ENCODE measurements at regions not wholly inside any gene's neighbourhood (a gene's known extent, or its start where the extent isn't known, plus 50 kb on each side); places are given as distances from the start of the nearest gene placed in this dataset.

GRCh38 chr12:118694128-118694775 lies 287.1 kb upstream of the SRRM4 start:
- Histone ChIP-seq H3K9me3 (ENCODE audit: control insufficient read depth, insufficient read depth, low read depth, low read length) (no peaks in the 10 kb centered on the region), H3K9ac (ENCODE audit: low read length) (no peak overlapping the region), H3K4me1 (ENCODE audit: control insufficient read depth, insufficient read depth, low read length) (no peaks in the 10 kb centered on the region)

DNA sequence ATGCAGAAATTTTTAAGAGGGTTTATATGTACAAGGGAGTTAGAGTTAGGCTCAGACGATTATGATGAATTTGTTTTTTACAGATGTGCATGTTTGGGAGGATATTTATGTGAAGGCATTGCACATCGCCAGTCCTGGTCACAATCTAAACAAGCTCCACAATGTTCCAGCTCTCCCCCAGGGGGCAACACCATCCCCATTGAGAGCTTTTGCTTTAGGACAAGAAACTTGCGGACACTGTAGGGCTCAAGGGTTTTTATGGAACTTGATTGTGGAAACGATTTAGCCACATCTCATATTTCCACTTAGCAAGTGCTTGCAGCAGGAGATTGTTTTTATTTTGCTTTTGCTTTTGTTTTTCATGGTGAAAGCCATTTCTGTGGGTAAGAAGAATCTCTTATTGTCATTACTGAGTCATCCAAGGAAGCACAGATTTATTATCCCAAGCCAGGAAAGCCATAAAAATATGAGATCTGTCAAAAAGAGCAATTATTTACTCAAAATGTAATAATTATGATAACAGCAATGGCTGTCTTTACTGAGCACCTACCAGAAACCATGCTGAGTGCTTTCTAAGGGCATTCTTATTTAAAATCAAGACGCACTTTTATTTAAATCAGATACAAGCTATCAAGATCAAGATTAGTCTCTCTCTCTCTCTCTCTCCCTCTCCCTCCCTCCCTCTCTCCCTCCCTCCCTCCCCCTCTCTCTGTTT lies 276.7 kb upstream of the SRRM4 start:
- Histone ChIP-seq H3K27ac (ENCODE audit: low read depth, low read length) (no peak overlapping the region), H3K36me3 (ENCODE audit: control insufficient read depth, insufficient read depth, low read length) (no peaks in the 10 kb centered on the region), H3K4me3 (ENCODE audit: low read depth, low read length) (no peak overlapping the region), H3K9me3 (ENCODE audit: control insufficient read depth, insufficient read depth, low read depth, low read length) (peaks cover 11% of the 10 kb centered on the region; the same call in 1 of the 2 replicates), H3K9ac (ENCODE audit: low read length) (no peak overlapping the region), H3K27me3 (ENCODE audit: control insufficient read depth, insufficient read depth, low read length) (no peaks in the 10 kb centered on the region; the same call in 1 of the 2 replicates), H3K4me1 (ENCODE audit: control insufficient read depth, insufficient read depth, low read length) (no peaks in the 10 kb centered on the region)

More at GRCh38 chr12:118694128-118694775, 287.1 kb upstream of the SRRM4 start:
- Histone ChIP-seq H3K36me3 (ENCODE audit: control insufficient read depth, insufficient read depth, low read length) (no peaks in the 10 kb centered on the region), H3K4me3 (ENCODE audit: low read depth, low read length) (no peak overlapping the region), H3K27me3 (ENCODE audit: control insufficient read depth, insufficient read depth, low read length) (no peaks in the 10 kb centered on the region; the same call in 1 of the 2 replicates), H3K27ac (ENCODE audit: low read depth, low read length) (no peak overlapping the region)

DNA sequence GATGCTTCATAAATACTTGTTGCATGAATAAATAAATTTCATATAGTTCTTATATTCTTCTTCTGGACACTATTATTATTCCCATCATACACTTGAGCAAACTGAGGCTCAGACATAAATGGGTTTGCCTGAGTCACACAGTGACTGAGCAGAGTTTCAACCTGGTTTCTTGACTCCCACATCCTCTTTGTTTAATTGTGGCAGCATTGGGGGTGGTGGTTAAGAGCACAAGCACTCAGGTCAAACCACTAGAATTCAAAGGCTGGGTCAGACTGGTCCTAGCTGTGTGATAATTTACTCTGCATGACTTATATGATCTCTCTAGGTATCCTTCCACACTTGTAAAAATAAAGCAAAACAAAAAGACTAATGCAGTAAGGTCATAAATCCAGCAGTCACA lies 274.9 kb upstream of the SRRM4 start:
- Histone ChIP-seq H3K9me3 (ENCODE audit: control insufficient read depth, insufficient read depth, low read depth, low read length) (peaks cover 6% of the 10 kb centered on the region; the same call in 1 of the 2 replicates), H3K36me3 (ENCODE audit: control insufficient read depth, insufficient read depth, low read length) (no peaks in the 10 kb centered on the region), H3K9ac (ENCODE audit: low read length) (no peak overlapping the region), H3K27ac (ENCODE audit: low read depth, low read length) (no peak overlapping the region), H3K4me1 (ENCODE audit: control insufficient read depth, insufficient read depth, low read length) (no peaks in the 10 kb centered on the region), H3K27me3 (ENCODE audit: control insufficient read depth, insufficient read depth, low read length) (no peaks in the 10 kb centered on the region), H3K4me3 (ENCODE audit: low read depth, low read length) (no peak overlapping the region)

DNA sequence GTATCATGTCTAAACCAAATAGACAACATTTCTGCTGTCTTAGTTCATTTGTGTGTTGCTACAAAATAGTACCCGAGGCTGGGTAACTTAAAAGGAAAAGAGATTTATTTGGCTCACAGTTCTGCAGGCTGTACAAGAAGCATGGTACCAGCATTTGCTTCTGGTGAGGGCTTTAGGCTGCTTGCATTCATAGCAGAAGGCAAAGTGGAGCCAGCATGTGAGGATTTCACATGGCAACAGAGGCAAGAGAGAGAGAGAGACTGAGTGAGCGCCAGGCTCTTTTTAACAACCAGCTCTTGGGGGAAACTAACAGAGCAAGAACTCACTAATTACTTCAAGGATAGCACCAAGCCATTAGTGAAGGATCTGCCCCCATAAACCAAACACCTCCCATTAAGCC lies 271.4 kb upstream of the SRRM4 start:
- no peak overlapping the region for H3K4me3 ChIP-seq (ENCODE audit: low read depth, low read length)
- no peak overlapping the region for H3K9ac ChIP-seq (ENCODE audit: low read length)
- no peak overlapping the region for H3K27ac ChIP-seq (ENCODE audit: low read depth, low read length)
- no peaks in the 10 kb centered on the region for H3K27me3 ChIP-seq (ENCODE audit: control insufficient read depth, insufficient read depth, low read length)
- H3K9me3 ChIP-seq (ENCODE audit: control insufficient read depth, insufficient read depth, low read depth, low read length), result peaks cover 6% of the 10 kb centered on the region; the same call in 1 of the 2 replicates
- H3K4me1 ChIP-seq (ENCODE audit: control insufficient read depth, insufficient read depth, low read length), result no peaks in the 10 kb centered on the region
- H3K36me3 ChIP-seq (ENCODE audit: control insufficient read depth, insufficient read depth, low read length), result no peaks in the 10 kb centered on the region

DNA sequence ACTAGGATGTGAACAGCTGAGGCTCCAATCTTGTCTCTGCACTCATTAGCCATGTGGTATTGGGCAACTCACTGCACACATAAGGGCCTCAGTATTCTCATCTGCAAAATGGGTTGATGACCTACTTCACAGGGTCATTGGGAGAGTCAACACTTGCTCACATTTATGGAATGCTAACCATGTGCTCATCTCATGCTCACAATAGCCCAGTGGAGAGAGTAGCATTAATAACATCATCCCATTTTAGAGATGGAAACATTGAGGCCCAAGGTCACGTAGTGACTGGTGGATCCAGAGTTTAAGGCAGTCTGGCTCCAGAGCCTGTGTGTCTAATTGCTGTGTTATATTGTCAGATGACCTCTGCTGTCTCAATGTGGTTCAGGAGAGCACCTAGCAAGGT lies 270.2 kb upstream of the SRRM4 start:
- no peak overlapping the region for H3K27ac ChIP-seq (ENCODE audit: low read depth, low read length)
- H3K36me3 ChIP-seq (ENCODE audit: control insufficient read depth, insufficient read depth, low read length), result no peaks in the 10 kb centered on the region
- no peak overlapping the region for H3K4me3 ChIP-seq (ENCODE audit: low read depth, low read length)
- H3K9ac ChIP-seq (ENCODE audit: low read length), result no peak overlapping the region
- H3K9me3 ChIP-seq (ENCODE audit: control insufficient read depth, insufficient read depth, low read depth, low read length), result peaks cover 6% of the 10 kb centered on the region; the same call in 1 of the 2 replicates
- no peaks in the 10 kb centered on the region for H3K27me3 ChIP-seq (ENCODE audit: control insufficient read depth, insufficient read depth, low read length)
- no peaks in the 10 kb centered on the region for H3K4me1 ChIP-seq (ENCODE audit: control insufficient read depth, insufficient read depth, low read length)

- H3K36me3 ChIP-seq (ENCODE audit: control insufficient read depth, insufficient read depth, low read length), result no peaks in the 10 kb centered on the region
- no peak overlapping the region for H3K27ac ChIP-seq (ENCODE audit: low read depth, low read length)
- no peaks in the 10 kb centered on the region for H3K4me1 ChIP-seq (ENCODE audit: control insufficient read depth, insufficient read depth, low read length)
- no peaks in the 10 kb centered on the region for H3K27me3 ChIP-seq (ENCODE audit: control insufficient read depth, insufficient read depth, low read length)
- H3K9me3 ChIP-seq (ENCODE audit: control insufficient read depth, insufficient read depth, low read depth, low read length), result no peaks in the 10 kb centered on the region
- H3K9ac ChIP-seq (ENCODE audit: low read length), result no peak overlapping the region
- no peak overlapping the region for H3K4me3 ChIP-seq (ENCODE audit: low read depth, low read length)
These were observed 267.3 kb upstream of the SRRM4 start for GRCh38 chr12:118714051-118714460.

GRCh38 chr12:118714500-118714899 lies 266.8 kb upstream of the SRRM4 start:
- no peak overlapping the region for H3K27ac ChIP-seq (ENCODE audit: low read depth, low read length)
- H3K27me3 ChIP-seq (ENCODE audit: control insufficient read depth, insufficient read depth, low read length), result no peaks in the 10 kb centered on the region
- H3K36me3 ChIP-seq (ENCODE audit: control insufficient read depth, insufficient read depth, low read length), result no peaks in the 10 kb centered on the region
- H3K9ac ChIP-seq (ENCODE audit: low read length), result no peak overlapping the region
- H3K4me1 ChIP-seq (ENCODE audit: control insufficient read depth, insufficient read depth, low read length), result no peaks in the 10 kb centered on the region
- H3K4me3 ChIP-seq (ENCODE audit: low read depth, low read length), result no peak overlapping the region
- no peaks in the 10 kb centered on the region for H3K9me3 ChIP-seq (ENCODE audit: control insufficient read depth, insufficient read depth, low read depth, low read length)

GRCh38 chr12:118715647-118716046 lies 265.7 kb upstream of the SRRM4 start:
- Histone ChIP-seq H3K27me3 (ENCODE audit: control insufficient read depth, insufficient read depth, low read length) (no peaks in the 10 kb centered on the region), H3K4me1 (ENCODE audit: control insufficient read depth, insufficient read depth, low read length) (no peaks in the 10 kb centered on the region), H3K9me3 (ENCODE audit: control insufficient read depth, insufficient read depth, low read depth, low read length) (no peaks in the 10 kb centered on the region), H3K4me3 (ENCODE audit: low read depth, low read length) (no peak overlapping the region), H3K27ac (ENCODE audit: low read depth, low read length) (no peak overlapping the region), H3K36me3 (ENCODE audit: control insufficient read depth, insufficient read depth, low read length) (no peaks in the 10 kb centered on the region), H3K9ac (ENCODE audit: low read length) (no peak overlapping the region)

DNA sequence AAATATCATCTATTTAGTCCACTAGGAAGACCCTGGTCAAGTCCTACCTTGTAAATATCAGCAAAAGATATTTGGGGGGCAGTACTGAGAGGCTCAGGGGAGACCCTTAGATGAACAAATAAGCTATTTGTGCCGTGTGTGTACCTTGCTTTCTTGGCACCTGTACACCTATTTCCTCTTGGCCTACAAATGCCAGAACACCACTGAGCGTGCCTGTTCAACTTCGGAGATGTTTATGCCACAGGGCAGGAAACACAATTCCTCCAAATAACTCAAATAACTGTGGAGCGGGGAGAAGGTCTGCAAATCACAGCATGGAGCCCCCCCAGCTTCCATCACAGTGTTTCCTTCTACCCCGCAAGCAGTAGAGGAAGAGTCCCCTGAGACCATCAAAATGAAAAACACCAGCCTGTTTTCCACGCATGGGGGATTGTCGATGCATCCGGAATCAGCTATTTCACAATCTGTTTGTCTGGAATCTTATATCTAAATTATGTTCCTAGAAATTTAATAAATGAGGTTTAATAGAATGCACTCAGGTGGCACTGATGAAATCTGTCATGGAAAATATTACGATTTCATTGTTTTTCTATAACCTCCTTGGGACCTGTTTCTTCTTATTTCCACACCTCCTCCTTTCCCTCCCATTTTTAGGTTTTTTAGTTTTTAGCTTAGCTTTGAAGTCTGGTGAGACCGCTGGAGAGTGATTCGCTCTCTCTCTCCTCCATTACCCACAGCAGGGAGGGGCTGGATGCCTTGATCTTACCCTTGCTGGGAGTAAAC lies 254.0 kb upstream of the SRRM4 start:
- H3K4me3 ChIP-seq (ENCODE audit: low read depth, low read length), result no peak overlapping the region
- no peak overlapping the region for H3K27ac ChIP-seq (ENCODE audit: low read depth, low read length)
- no peak overlapping the region for H3K9ac ChIP-seq (ENCODE audit: low read length)
- no peaks in the 10 kb centered on the region for H3K36me3 ChIP-seq (ENCODE audit: control insufficient read depth, insufficient read depth, low read length)
- H3K27me3 ChIP-seq (ENCODE audit: control insufficient read depth, insufficient read depth, low read length), result peaks cover 6% of the 10 kb centered on the region; the same call in 1 of the 2 replicates
- no peaks in the 10 kb centered on the region for H3K4me1 ChIP-seq (ENCODE audit: control insufficient read depth, insufficient read depth, low read length)
- peaks cover 10% of the 10 kb centered on the region; the same call in 1 of the 2 replicates for H3K9me3 ChIP-seq (ENCODE audit: control insufficient read depth, insufficient read depth, low read depth, low read length)

GRCh38 chr12:118727979-118728366 lies 253.4 kb upstream of the SRRM4 start:
- H3K9me3 ChIP-seq (ENCODE audit: control insufficient read depth, insufficient read depth, low read depth, low read length), result peaks cover 12% of the 10 kb centered on the region; the same call in 1 of the 2 replicates
- H3K27me3 ChIP-seq (ENCODE audit: control insufficient read depth, insufficient read depth, low read length), result peaks cover 3% of the 10 kb centered on the region; the same call in 1 of the 2 replicates
- H3K36me3 ChIP-seq (ENCODE audit: control insufficient read depth, insufficient read depth, low read length), result no peaks in the 10 kb centered on the region
- no peak overlapping the region for H3K4me3 ChIP-seq (ENCODE audit: low read depth, low read length)
- H3K4me1 ChIP-seq (ENCODE audit: control insufficient read depth, insufficient read depth, low read length), result no peaks in the 10 kb centered on the region
- H3K27ac ChIP-seq (ENCODE audit: low read depth, low read length), result no peak overlapping the region
- H3K9ac ChIP-seq (ENCODE audit: low read length), result no peak overlapping the region

GRCh38 chr12:118734266-118734665 lies 247.1 kb upstream of the SRRM4 start:
- Histone ChIP-seq H3K36me3 (ENCODE audit: control insufficient read depth, insufficient read depth, low read length) (no peaks in the 10 kb centered on the region), H3K9ac (ENCODE audit: low read length) (no peak overlapping the region), H3K27ac (ENCODE audit: low read depth, low read length) (no peak overlapping the region), H3K4me3 (ENCODE audit: low read depth, low read length) (no peak overlapping the region), H3K27me3 (ENCODE audit: control insufficient read depth, insufficient read depth, low read length) (no peaks in the 10 kb centered on the region; the same call in 1 of the 2 replicates), H3K9me3 (ENCODE audit: control insufficient read depth, insufficient read depth, low read depth, low read length) (peaks cover 12% of the 10 kb centered on the region; the same call in 1 of the 2 replicates), H3K4me1 (ENCODE audit: control insufficient read depth, insufficient read depth, low read length) (no peaks in the 10 kb centered on the region)
